ENCODE measurements at regions not wholly inside any gene's neighbourhood (a gene's known extent, or its start where the extent isn't known, plus 50 kb on each side); places are given as distances from the start of the nearest gene placed in this dataset.

GRCh38 chr14:51335961-51336723, 96.1 kb downstream of the TMX1 start:
- DNase-seq (ENCODE audit: low spot score): no peak
- Histone ChIP-seq H3K36me3 (ENCODE audit: insufficient read depth, low read length, poor library complexity, severe bottlenecking) (no peaks in the 10 kb centered on the region), H3K4me3 (ENCODE audit: low read depth, low read length, poor library complexity, severe bottlenecking) (no peak overlapping the region), H3K4me1 (ENCODE audit: insufficient read depth, low read length, poor library complexity, severe bottlenecking) (no peaks in the 10 kb centered on the region), H3K9me3 (ENCODE audit: low read depth, low read length, poor library complexity, severe bottlenecking) (no peaks in the 10 kb centered on the region), H3K27ac (ENCODE audit: low read depth, low read length, poor library complexity, severe bottlenecking) (no peak overlapping the region), H3K27me3 (replicated peaks; ENCODE audit: insufficient read depth, low read depth, low read length, poor library complexity) (no peaks in the 10 kb centered on the region)
- intact Hi-C loops (cut with micrococcal nuclease; ENCODE audit: unreplicated experiment): no loop called here
- POLR2A ChIA-PET (ENCODE audit: low non-redundant PET): no interaction called here
- CTCF ChIA-PET: no interaction called here
- BruUV-seq (replicated peaks): no TSS peak
- TF ChIP-seq EZH2 (IDR thresholded peaks at IDR 0.05; ENCODE audit: borderline replicate concordance, low read depth, low read length, poor library complexity, severe bottlenecking): no peak
- TF ChIP-seq CTCF (conservative IDR thresholded peaks at IDR 0.05; ENCODE audit: low read depth, low read length): no peak

DNA sequence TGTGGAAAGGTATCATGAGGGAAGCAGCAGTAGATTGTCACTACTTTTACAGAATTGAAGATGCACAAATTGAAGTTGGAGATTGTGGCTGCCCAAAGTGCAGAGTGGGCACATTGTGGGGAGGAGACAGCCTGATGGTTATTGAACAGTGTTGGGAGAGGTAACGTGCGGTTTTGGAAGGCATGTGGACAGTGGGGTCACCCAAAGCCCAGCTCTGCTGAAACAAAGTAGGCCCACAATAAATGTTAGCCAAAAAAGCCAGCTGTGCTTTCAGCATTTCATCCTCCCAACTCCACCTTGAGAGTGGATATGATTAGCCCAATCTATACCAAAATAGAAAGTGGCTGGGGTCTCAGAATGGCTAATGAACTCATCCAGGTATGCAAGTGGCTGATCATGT, 96.7 kb downstream of the TMX1 start:
- Histone ChIP-seq H3K4me3 (ENCODE audit: low read depth, low read length, poor library complexity, severe bottlenecking) (no peak overlapping the region), H3K36me3 (ENCODE audit: insufficient read depth, low read length, poor library complexity, severe bottlenecking) (no peaks in the 10 kb centered on the region), H3K4me1 (ENCODE audit: insufficient read depth, low read length, poor library complexity, severe bottlenecking) (no peaks in the 10 kb centered on the region), H3K27ac (ENCODE audit: low read depth, low read length, poor library complexity, severe bottlenecking) (no peak overlapping the region), H3K9me3 (ENCODE audit: low read depth, low read length, poor library complexity, severe bottlenecking) (no peaks in the 10 kb centered on the region), H3K27me3 (replicated peaks; ENCODE audit: insufficient read depth, low read depth, low read length, poor library complexity) (no peaks in the 10 kb centered on the region)
- no peak for DNase-seq (ENCODE audit: low spot score)
- TF ChIP-seq EZH2 (IDR thresholded peaks at IDR 0.05; ENCODE audit: borderline replicate concordance, low read depth, low read length, poor library complexity, severe bottlenecking) (no peak), CTCF (conservative IDR thresholded peaks at IDR 0.05; ENCODE audit: low read depth, low read length) (no peak)
- POLR2A ChIA-PET (ENCODE audit: low non-redundant PET): no interaction called here
- intact Hi-C loops (cut with micrococcal nuclease; ENCODE audit: unreplicated experiment): no loop called here
- CTCF ChIA-PET: no interaction called here
- BruUV-seq (replicated peaks): no TSS peak

DNA sequence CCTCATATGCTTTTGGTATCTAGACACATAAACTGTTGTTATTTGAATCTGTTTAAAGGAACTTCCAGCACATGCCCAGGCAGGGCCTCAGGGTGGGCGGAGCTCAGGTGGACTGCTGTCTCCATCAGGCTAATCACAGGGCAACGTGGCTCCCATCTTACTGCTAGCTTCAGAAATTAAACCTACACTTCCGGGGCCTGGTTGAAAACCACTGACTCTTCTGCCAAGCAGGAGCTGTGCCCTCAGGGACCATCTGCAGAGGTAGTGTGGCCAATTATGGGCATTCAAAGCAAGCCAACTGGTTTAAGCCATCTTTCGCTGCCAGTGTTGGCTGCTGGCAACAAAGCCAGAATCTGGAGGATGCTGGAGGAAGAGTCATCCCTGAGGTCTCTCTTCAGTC, 97.5 kb downstream of the TMX1 start:
- H3K27me3 ChIP-seq (replicated peaks; ENCODE audit: insufficient read depth, low read depth, low read length, poor library complexity): no peaks in the 10 kb centered on the region
- no peak for DNase-seq (ENCODE audit: low spot score)
- H3K27ac ChIP-seq (ENCODE audit: low read depth, low read length, poor library complexity, severe bottlenecking): no peak overlapping the region
- BruUV-seq (replicated peaks): no TSS peak
- no peak overlapping the region for H3K4me3 ChIP-seq (ENCODE audit: low read depth, low read length, poor library complexity, severe bottlenecking)
- TF ChIP-seq EZH2 (IDR thresholded peaks at IDR 0.05; ENCODE audit: borderline replicate concordance, low read depth, low read length, poor library complexity, severe bottlenecking) (no peak), CTCF (conservative IDR thresholded peaks at IDR 0.05; ENCODE audit: low read depth, low read length) (no peak)
- no peaks in the 10 kb centered on the region for H3K9me3 ChIP-seq (ENCODE audit: low read depth, low read length, poor library complexity, severe bottlenecking)
- CTCF ChIA-PET: no interaction called here
- intact Hi-C loops (cut with micrococcal nuclease; ENCODE audit: unreplicated experiment): no loop called here
- no peaks in the 10 kb centered on the region for H3K36me3 ChIP-seq (ENCODE audit: insufficient read depth, low read length, poor library complexity, severe bottlenecking)
- POLR2A ChIA-PET (ENCODE audit: low non-redundant PET): no interaction called here
- H3K4me1 ChIP-seq (ENCODE audit: insufficient read depth, low read length, poor library complexity, severe bottlenecking): no peaks in the 10 kb centered on the region

Measured in A673 (cell line).